Breast epithelium (tissue), 4 donors: ENCODE measurements at regions not wholly inside any gene's neighbourhood (a gene's known extent, or its start where the extent isn't known, plus 50 kb on each side); places are given as distances from the start of the nearest gene placed in this dataset.

Source experiments
- DNase-seq, 2 donors: peaks; one replicate each; pipeline ENCODE4 v3.0.0-alpha.2; 2019; ENCODE audit warnings: low spot score in 2 of 2
- H3K27ac ChIP-seq, 2 donors: fragments of 200-600 bp; sonication (generic) in 1 of 2; one replicate each; pipeline ENCODE4 v1.5.1; 2016 to 2019; ENCODE audit warnings: mild to moderate bottlenecking in 1 of 2
- H3K27me3 ChIP-seq, 2 donors: fragments of 200-600 bp; sonication (generic) in 1 of 2; one replicate each; pipeline versions ENCODE4 v1.5.1 to v1.6.0; 2017 to 2019; ENCODE audit warnings: control low read depth in 1 of 2, mild to moderate bottlenecking in 1 of 2
- H3K36me3 ChIP-seq: fragments of 200-600 bp; one replicate; pipeline ENCODE4 v1.5.1; 2019
- H3K4me1 ChIP-seq, 2 donors: fragments of 200-600 bp; sonication (generic); one replicate each; pipeline ENCODE4 v1.5.1; 2016 to 2019; ENCODE audit warnings: control low read depth in 1 of 2
- H3K4me3 ChIP-seq, 3 donors: fragments of 200-600 bp; sonication (generic); 1 replicate in 2 of 3; 2 replicates in 1 of 3; pipeline ENCODE4 v1.5.1; 2016 to 2019; ENCODE audit warnings: mild to moderate bottlenecking in 3 of 3, moderate library complexity in 2 of 3
- H3K9me3 ChIP-seq, 2 donors: fragments of 200-600 bp; sonication (generic) in 1 of 2; one replicate each; pipeline ENCODE4 v1.5.1; 2016 to 2019; ENCODE audit warnings: control low read depth in 1 of 2
- POLR2A ChIP-seq: fragments of 450-650 bp; IDR thresholded peaks from one replicate; pipeline ENCODE4 v1.6.1; 2016; ENCODE audit warnings: antibody characterized with exemption, mild to moderate bottlenecking, moderate library complexity
- POLR2AphosphoS5 ChIP-seq, 3 donors: sonication (generic); formaldehyde crosslinking; IDR thresholded peaks; one replicate each; pipeline ENCODE4 v1.6.1; 2017; ENCODE audit warnings: antibody characterized with exemption in 3 of 3
- intact Hi-C: fragments of 100-400 bp; cut with DNase I; formaldehyde crosslinking; loops from one replicate; pipeline ENCODE4 v1.15.1; 2023; ENCODE audit warnings: low total_unique reads
- TF ChIP-seq, protein P1 (sequence below), 3 donors: fragments of 450-650 bp; IDR thresholded peaks; one replicate each; pipeline ENCODE4 v1.5.1; 2016 to 2017; ENCODE audit warnings: antibody characterized with exemption in 3 of 3, mild to moderate bottlenecking in 3 of 3, moderate library complexity in 3 of 3

DNA sequence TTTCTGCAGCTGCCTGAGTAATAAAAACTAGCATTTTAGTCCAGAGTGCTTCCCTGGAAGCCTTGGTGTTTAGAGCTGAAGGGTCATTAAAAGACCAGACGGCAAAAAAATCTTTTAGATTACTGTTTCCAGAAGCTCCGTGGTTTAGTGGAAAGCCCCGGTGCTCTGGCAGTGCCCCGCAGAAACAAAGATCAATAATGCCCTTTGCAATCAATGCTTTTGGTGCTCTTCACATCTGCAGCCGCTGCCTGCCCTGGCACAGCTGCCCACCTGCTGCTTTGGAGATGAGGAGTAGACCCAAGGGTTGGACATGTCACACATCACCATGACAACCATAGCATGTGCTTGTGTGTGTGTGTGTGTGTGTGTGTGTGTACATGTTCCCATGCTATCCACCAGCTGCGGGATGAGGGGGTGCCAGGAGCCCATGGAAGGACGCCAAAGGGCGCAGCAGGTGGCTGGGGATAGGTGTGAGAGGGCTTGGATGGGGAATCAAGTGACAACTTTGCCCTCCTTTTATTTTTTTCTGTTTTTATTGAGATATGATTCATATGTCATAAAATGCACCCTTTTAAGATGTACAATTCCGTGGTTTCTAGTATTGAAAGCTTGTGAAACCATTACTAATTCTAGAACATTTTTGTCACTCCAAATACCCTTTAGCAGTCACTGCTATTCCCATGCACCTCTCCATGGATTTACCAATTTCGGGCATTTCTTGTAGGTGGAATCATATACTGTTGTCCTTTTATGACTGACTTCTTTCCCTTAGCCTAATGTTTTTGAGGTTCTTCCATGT lies 75.7 kb upstream of the KLHL25 start:
- intact Hi-C loops, result no loop called here
- Histone ChIP-seq H3K4me3 (no peak overlapping the region), H3K4me1 (no peaks in the 10 kb centered on the region), H3K27me3 (peaks cover 0 to 19% of the 10 kb centered on the region in 2 donors), H3K27ac (no peak overlapping the region), H3K36me3 (no peaks in the 10 kb centered on the region), H3K9me3 (no peaks in the 10 kb centered on the region)
- TF ChIP-seq, protein P1, sequence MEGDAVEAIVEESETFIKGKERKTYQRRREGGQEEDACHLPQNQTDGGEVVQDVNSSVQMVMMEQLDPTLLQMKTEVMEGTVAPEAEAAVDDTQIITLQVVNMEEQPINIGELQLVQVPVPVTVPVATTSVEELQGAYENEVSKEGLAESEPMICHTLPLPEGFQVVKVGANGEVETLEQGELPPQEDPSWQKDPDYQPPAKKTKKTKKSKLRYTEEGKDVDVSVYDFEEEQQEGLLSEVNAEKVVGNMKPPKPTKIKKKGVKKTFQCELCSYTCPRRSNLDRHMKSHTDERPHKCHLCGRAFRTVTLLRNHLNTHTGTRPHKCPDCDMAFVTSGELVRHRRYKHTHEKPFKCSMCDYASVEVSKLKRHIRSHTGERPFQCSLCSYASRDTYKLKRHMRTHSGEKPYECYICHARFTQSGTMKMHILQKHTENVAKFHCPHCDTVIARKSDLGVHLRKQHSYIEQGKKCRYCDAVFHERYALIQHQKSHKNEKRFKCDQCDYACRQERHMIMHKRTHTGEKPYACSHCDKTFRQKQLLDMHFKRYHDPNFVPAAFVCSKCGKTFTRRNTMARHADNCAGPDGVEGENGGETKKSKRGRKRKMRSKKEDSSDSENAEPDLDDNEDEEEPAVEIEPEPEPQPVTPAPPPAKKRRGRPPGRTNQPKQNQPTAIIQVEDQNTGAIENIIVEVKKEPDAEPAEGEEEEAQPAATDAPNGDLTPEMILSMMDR (IDR thresholded peaks at IDR 0.05), result no peak
- TF ChIP-seq POLR2AphosphoS5 (IDR thresholded peaks at IDR 0.05) (no peak), POLR2A (no peak)
- DNase-seq, result no peak

DNA sequence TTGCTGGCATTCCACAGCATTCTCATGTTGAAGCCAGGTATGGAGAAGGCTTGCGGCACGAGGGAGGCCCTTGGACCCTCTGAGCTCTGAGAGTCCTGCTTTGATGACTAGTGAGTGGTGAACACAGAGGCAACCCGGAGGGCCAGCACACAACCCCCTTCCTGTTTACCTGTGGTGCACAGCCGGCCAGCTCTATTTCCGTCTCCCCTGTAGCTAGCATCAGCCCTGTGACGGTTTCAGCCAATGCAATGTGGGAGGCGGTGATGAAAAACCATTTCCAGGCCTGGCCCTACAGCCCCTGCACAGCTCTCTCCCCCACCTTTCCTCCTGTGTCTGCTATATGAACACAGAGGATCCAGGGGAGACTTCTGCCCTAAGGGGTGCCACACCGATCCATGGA lies 76.8 kb upstream of the KLHL25 start:
- no peak for DNase-seq
- Histone ChIP-seq H3K4me1 (no peaks in the 10 kb centered on the region), H3K27ac (no peak overlapping the region), H3K36me3 (no peaks in the 10 kb centered on the region), H3K4me3 (no peak overlapping the region), H3K9me3 (no peaks in the 10 kb centered on the region), H3K27me3 (peaks cover 0 to 19% of the 10 kb centered on the region in 2 donors)
- intact Hi-C loops, result no loop called here
- TF ChIP-seq, protein P1 (IDR thresholded peaks at IDR 0.05), result no peak
- TF ChIP-seq POLR2A (no peak), POLR2AphosphoS5 (IDR thresholded peaks at IDR 0.05) (no peak)

DNA sequence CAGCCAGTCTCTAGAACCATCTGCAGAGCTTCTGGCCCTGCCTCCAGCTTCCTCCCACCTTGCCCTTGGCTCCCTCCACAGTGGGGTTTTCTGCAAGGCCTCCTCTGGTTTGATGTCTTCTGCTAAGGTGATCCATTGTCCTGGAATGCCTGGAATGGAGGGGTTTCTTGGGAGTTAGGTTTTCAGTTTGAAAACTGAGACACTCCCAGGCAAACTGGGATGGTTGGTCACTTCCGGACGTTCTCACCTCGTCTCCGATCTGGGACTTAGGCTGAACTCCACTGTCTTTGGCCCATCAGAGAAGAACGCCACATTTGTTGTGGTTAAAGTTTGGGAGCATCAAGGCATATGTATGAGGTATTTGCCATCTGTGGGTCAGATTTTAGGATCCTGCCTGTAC lies 77.4 kb upstream of the KLHL25 start:
- Histone ChIP-seq H3K27me3 (peaks cover 0 to 19% of the 10 kb centered on the region in 2 donors), H3K27ac (no peak overlapping the region), H3K4me3 (no peak overlapping the region), H3K4me1 (no peaks in the 10 kb centered on the region), H3K9me3 (no peaks in the 10 kb centered on the region), H3K36me3 (no peaks in the 10 kb centered on the region)
- no peak for DNase-seq
- intact Hi-C loops, result no loop called here
- TF ChIP-seq, protein P1 (IDR thresholded peaks at IDR 0.05), result no peak
- TF ChIP-seq POLR2AphosphoS5 (IDR thresholded peaks at IDR 0.05), result no peak
- TF ChIP-seq POLR2A, result no peak

DNA sequence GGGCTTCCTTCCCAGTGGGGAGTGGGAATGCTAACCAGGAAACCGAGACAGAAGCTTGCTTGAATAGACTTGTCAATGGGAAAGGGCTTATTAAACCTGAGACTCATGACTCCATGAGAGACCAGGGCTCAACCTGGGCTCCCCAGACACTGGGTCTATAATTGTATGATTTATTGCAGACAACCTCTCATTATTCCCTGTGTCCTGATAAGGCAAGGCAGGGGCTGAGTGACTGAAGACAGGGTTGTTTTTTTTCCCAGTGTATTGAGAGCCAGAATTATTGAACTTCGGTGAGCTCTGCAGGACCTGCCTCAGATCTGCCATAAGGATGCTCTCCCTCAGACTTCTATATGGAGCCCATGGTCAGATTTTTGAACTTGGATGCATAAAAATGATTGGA lies 79.5 kb upstream of the KLHL25 start:
- Histone ChIP-seq H3K27ac (no peak overlapping the region), H3K27me3 (peaks cover 0 to 19% of the 10 kb centered on the region in 2 donors), H3K4me3 (no peak overlapping the region), H3K36me3 (no peaks in the 10 kb centered on the region), H3K4me1 (no peaks in the 10 kb centered on the region), H3K9me3 (no peaks in the 10 kb centered on the region)
- DNase-seq, result no peak
- intact Hi-C loops, result no loop called here
- no peak for TF ChIP-seq POLR2A
- no peak for TF ChIP-seq POLR2AphosphoS5 (IDR thresholded peaks at IDR 0.05)
- TF ChIP-seq, protein P1 (IDR thresholded peaks at IDR 0.05), result no peak

DNA sequence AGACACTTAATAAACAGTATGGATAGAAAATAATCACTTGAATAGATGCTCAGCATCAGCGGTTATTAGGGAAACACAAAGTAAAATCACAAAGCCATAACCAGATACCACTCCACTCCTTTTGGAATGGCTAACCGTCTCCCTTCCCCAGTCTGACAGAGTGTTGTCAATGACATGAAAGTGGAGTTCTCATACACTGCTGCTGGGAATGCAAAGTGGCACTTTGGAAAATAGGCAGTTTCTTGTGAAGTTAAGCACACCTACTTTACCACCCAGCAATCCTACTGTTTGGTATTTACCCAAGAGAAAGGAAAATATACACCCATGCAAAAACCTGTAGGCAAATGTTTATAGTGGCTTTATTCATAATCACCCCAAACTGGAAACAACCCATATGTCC lies 81.0 kb upstream of the KLHL25 start:
- Histone ChIP-seq H3K27ac (no peak overlapping the region), H3K9me3 (no peaks in the 10 kb centered on the region), H3K36me3 (no peaks in the 10 kb centered on the region), H3K4me3 (no peak overlapping the region), H3K4me1 (no peaks in the 10 kb centered on the region), H3K27me3 (peaks cover 0 to 11% of the 10 kb centered on the region in 2 donors)
- no peak for TF ChIP-seq POLR2A
- no peak for TF ChIP-seq POLR2AphosphoS5 (IDR thresholded peaks at IDR 0.05)
- TF ChIP-seq, protein P1 (IDR thresholded peaks at IDR 0.05), result no peak
- intact Hi-C loops, result no loop called here
- no peak for DNase-seq
